ENCODE measurements at regions not wholly inside any gene's neighbourhood (a gene's known extent, or its start where the extent isn't known, plus 50 kb on each side); places are given as distances from the start of the nearest gene placed in this dataset.

DNA sequence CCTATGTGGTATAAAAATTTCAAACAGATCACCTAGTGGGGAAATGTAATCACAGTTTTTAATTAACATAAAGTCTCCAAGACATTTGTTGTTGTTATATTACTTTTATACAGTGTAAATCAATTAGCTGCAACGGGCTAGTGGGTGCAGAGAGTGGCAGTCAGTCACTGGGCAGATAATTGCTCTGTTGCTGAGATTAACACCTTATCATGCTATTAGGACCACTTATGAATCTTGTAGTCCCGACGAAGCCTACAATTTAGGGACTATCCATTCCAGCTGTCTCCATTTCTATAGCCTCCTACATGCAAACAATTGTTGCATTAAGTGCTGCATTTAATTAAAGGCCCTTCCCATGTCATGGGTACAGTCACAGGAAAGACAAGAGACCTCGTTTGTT is 158.9 kb upstream of the PROX1 start:
- H3K4me3 ChIP-seq (ENCODE audit: low read length) = no peak overlapping the region
- TF ChIP-seq, protein P1, sequence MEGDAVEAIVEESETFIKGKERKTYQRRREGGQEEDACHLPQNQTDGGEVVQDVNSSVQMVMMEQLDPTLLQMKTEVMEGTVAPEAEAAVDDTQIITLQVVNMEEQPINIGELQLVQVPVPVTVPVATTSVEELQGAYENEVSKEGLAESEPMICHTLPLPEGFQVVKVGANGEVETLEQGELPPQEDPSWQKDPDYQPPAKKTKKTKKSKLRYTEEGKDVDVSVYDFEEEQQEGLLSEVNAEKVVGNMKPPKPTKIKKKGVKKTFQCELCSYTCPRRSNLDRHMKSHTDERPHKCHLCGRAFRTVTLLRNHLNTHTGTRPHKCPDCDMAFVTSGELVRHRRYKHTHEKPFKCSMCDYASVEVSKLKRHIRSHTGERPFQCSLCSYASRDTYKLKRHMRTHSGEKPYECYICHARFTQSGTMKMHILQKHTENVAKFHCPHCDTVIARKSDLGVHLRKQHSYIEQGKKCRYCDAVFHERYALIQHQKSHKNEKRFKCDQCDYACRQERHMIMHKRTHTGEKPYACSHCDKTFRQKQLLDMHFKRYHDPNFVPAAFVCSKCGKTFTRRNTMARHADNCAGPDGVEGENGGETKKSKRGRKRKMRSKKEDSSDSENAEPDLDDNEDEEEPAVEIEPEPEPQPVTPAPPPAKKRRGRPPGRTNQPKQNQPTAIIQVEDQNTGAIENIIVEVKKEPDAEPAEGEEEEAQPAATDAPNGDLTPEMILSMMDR (conservative IDR thresholded peaks at IDR 0.05; ENCODE audit: low read depth, low read length) = no peak
- no peak for DNase-seq (ENCODE audit: low read depth)

- DNase-seq (ENCODE audit: low read depth) = no peak
- no peak overlapping the region for H3K4me3 ChIP-seq (ENCODE audit: low read length)
- TF ChIP-seq, protein P1 (conservative IDR thresholded peaks at IDR 0.05; ENCODE audit: low read depth, low read length) = no peak
These were observed 158.0 kb upstream of the PROX1 start for GRCh38 chr1:213829780-213830179.

DNA sequence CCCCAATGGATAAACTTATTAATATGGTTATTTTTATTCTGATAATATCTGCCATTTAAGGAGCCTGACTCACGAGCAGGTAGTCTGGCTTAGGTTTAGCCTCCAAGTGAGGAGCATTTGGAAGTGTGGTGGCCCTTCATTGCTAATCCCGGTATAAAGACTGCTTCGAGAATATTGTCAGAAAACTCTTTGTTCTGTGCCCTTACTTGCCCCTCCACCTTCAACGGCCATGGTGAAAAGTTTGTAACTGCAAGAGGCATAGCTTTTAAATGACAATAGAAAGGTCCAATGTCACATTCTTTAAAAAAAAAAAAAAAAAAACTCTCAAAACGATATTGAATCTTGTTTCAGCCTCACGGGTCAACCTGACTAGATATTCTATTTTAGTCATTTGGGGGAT is 157.4 kb upstream of the PROX1 start:
- no peak overlapping the region for H3K4me3 ChIP-seq (ENCODE audit: low read length)
- no peak for DNase-seq (ENCODE audit: low read depth)
- TF ChIP-seq, protein P1 (conservative IDR thresholded peaks at IDR 0.05; ENCODE audit: low read depth, low read length) = no peak

GRCh38 chr1:213840575-213840974 is 147.2 kb upstream of the PROX1 start:
- DNase-seq (ENCODE audit: low read depth) = no peak
- TF ChIP-seq, protein P1 (conservative IDR thresholded peaks at IDR 0.05; ENCODE audit: low read depth, low read length) = no peak
- no peak overlapping the region for H3K4me3 ChIP-seq (ENCODE audit: low read length)

- DNase-seq (ENCODE audit: low read depth) = no peak
- TF ChIP-seq, protein P1 (conservative IDR thresholded peaks at IDR 0.05; ENCODE audit: low read depth, low read length) = no peak
- H3K4me3 ChIP-seq (ENCODE audit: low read length) = no peak overlapping the region
These were observed 143.1 kb upstream of the PROX1 start for GRCh38 chr1:213844632-213845031.

DNA sequence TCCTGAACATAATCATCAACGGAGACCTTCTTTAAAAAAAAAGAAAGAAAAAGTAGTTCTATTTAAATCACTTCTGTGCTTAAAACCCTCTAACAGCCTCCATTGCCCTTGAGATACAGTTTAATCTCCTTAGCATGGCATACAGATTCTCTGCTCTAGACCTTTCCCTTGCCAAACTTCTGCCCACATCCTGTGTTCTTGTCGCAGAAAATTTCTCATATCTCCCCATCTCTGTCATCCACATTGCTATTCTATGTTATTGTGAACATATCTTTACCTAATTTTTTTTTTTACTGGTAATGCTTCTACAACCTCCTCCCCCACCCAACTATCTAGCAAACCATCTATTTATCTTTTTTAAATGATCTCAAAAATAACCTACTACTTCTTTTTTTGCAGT is 135.7 kb upstream of the PROX1 start:
- DNase-seq (ENCODE audit: low read depth) = no peak
- TF ChIP-seq, protein P1 (conservative IDR thresholded peaks at IDR 0.05; ENCODE audit: low read depth, low read length) = no peak
- no peak overlapping the region for H3K4me3 ChIP-seq (ENCODE audit: low read length)

- TF ChIP-seq, protein P1 (conservative IDR thresholded peaks at IDR 0.05; ENCODE audit: low read depth, low read length) = no peak
- DNase-seq (ENCODE audit: low read depth) = no peak
These were observed 129.2 kb upstream of the PROX1 start for GRCh38 chr1:213858581-213858980.

More at GRCh38 chr1:213858581-213858980, 129.2 kb upstream of the PROX1 start:
- no peak overlapping the region for H3K4me3 ChIP-seq (ENCODE audit: low read length)

Data from retinal pigment epithelial cell (primary cell).